Renal cortical epithelial cell (primary cell): ENCODE measurements at regions not wholly inside any gene's neighbourhood (a gene's known extent, or its start where the extent isn't known, plus 50 kb on each side); places are given as distances from the start of the nearest gene placed in this dataset.

Experiments used
- DNase-seq: peaks from one replicate; pipeline ENCODE4 v3.0.0-alpha.2; 2011; ENCODE audit warnings: low read depth

DNA sequence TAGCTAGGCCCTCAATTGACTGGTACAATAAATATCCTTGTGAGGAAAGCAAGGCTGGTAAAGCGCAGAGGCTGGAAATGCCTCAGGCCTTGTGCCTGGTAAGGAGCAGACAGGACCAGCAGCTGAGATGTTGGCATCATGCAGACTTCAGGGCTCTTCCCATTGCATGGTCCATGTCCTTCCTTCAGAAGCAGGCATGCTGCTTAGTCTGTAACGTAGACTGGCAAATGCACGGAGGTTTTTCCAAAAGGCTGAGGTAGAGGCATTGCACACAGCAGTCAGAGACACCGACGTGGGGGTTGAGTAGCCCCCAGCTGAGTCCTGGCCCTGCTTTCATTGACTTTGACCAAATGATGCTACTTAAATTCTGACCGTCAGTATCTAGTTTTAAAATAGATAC is 87.1 kb downstream of the ADRB2 start:
- DNase-seq, result no peak

DNA sequence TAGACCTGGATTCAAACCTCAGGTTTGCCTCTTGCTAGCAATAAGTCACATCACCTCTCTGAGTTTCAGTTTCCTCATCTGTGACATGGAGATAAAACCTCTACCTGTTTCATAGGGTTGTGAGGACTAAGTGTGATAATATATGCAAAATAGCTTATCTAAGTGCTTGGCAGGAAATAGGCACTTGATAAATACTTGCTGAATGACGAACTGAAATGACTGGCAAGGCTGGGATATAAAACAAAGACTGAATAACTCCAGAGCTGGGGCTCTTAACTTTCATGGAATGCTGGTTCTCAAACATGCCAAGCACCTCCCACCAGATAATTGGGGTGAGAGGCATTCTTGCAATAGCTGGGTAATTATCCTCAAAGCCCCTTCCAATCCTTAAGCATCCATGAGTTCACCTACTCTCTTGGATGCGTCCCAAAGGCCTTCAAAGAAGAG is 87.6 kb downstream of the ADRB2 start:
- peak; percentile 98 for DNase-seq

DNA sequence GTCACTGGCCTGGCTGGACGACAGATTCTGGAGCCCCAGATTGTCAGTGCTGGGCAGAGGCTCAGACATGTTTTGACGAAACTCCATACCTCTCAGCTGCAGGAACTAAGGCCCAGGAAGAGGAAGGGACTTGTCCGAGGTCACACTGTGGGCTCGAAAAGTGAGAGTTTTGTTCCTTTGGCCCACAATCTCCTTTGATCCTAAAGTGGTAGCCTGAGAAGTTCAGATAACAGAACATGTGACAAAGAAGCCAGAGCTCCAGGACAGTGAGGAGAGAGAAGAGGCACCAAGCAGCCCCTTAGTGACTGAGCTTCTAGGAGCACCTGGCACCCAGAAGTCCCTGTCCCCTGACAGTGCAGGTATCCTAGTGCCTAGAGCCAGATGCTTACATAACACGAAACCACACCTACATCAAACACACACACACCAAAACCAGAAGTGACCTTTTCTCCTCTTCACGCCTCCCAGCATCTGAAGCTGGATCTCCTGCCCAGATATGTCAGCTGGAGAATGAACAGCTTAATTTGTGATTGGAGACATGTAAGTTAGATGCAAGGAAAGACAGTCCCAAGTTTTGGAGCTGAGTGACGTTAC is 88.9 kb downstream of the ADRB2 start:
- DNase-seq, result no peak

DNA sequence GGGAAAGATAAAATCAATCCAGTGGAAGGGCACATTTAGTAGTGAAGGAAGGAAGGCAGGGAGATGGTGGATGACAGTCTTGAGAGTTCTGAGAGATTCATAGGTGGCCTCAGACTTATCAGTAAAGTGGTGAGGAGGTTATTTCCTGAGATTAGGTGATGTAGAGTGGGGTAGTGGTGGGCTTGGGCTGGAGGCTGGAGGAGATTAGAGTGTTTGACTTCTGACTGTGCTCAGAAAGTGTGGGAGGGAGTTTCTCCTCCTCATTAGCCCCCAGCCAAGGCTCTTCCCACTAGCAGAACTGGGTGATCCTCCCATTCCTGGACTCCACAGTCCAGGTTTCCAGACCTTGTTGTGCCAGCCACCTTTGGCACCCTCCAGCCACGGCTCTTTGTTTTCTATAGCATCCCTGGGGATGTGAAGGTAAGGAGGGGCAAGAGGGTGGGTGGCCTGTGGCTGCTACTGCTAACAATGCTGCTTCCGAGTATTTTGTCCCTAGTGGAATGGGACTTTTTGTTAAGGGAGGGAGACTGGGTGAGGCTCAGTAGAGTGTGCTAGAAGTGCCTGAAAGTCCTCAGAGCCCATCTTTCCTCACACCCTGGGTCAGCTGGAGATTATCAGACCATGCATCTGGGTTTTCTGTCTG is 94.4 kb downstream of the ADRB2 start:
- no peak for DNase-seq

DNA sequence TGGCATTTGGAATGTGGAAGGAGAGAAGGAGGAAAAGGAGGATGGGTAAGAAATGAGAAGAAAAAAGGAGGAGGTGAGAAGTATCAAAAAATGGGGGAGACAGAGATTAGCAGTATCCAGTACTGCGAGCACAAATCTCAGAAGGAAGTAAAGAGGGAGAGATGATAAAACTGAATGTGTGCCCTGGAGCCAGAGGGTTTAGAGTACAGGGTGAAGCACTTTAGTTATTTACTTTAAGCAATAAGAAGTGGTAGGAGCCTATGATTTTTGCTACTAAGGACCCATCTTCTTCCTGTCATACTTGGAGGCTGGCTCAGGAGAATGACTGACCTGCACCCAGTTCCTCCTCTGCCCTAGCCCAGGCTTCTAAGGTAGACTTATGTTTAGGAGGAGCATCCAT is 94.9 kb downstream of the ADRB2 start:
- no peak for DNase-seq

DNA sequence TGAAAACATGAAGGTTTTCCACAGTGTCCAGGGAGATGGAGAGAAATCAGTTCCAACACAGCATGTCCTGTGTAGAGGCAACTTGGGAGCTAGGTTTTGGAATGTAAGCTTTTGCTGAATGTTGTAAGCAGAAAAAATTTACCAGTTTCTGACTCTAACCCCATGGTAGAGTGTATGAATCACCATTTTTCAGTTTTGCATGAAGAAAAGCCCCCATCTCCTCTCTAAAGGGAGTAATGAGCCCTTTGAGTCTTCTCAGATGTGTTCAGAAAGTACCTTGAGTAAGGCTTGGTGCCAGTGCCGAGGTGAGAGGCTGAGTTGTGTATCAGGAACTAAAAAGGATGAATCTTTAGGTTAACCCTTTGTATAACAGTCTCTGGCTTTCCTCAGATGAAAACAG is 96.2 kb downstream of the ADRB2 start:
- no peak for DNase-seq

DNA sequence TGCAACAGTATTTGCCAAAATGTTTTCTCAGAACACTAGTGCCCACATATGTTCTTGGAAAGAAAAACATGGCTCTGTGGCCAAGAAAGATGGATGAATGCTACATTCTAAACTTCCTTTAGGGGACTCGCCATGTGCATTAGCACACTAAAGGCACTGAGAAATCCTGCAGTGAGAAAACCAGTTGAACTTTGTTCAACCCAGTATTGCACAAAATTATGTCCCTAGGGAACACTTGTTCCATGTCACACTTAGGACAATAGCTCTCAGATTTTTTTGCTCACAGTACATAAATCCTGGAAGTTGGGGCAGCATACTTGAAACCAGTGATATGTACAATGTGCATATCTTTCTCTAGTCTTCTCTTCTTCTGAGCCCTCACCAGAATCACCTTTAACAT is 96.6 kb downstream of the ADRB2 start:
- DNase-seq, result no peak

DNA sequence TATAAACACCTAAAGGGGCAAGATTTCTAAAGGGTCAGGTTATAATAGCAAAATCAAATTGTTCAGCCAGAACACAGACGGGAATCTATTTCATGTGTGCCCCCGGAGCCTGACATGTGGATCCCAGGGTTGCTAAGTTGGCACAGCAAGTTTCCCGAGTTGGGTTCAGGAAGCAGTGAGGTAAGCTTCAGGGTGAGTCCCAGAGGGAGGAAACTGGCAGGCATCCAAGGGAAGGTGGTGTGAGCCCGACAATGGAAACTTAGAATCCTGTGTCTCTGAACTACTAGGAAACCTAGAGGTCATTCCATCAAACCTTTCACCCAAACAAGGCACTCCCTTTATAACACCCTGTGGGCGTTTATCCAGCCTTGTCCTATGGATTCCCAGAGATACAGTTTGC is 98.4 kb downstream of the ADRB2 start:
- DNase-seq, result no peak

DNA sequence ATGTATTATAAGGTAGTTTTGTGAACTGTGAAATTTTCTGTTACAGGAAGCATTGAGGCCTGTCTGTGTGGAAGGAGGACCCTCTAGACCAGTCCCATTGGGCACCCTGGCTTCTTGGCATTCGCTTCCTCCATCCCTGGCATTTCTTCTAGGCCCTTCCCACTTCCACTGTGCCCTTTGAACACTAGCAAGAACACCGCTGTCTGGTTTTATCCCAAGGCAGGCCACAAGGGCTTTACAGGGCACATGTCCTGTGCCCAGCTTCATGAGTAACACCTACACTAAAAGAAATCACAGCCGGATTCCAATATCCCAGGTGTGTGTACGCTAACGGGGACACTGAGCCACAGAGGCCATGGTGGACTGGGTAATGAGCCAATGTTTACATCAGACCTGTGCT is 99.8 kb downstream of the ADRB2 start:
- no peak for DNase-seq

DNA sequence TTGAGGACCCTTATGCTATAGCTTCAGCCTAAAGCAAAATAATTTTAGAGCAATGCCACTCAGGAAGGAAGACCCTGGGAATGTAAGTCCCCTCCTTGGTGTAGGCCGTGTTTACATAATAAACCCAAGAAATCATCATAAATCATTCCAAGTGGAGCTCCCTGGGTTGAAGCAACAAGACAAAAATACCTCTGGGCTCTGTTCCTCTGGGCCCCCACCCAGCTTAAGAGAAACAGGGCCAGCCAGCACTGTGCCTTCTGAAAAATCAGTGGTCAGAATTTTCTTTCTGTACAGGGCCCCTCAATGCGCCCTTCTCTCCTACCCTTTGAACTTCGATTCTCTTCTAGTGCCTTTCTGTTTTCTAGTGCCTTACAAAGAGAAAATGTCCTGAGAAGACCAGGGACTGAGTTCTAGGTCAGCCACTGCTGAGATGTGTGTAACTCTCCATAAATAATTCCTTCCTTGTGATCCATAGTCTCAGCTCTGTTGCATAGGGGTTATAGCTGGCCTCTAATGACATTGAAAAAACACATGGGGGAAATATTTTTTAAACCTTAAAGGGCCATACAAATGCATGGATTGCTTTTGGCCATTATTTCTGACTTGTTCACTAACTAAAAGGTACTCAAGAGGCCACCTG is 101.0 kb downstream of the ADRB2 start:
- no peak for DNase-seq

DNA sequence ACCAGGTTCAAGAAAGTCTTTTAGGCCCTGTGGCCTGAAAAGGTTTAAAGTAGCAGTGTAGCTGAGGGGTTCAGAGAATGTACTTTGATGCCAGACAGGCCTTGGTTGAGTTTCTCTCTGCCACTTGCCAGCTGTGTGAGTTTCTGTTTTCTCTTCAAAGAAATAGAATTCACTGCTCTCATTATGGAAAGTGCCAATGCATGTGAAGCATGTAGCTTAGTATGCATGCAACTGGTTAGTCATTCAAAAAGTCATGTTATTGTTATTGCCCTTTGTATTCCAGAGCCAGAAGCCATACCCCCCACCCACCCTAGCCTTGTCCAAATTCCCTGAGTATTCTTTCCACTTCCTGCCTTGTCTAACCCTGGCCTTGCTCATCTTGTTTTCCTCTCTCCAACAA is 101.7 kb downstream of the ADRB2 start:
- DNase-seq, result peak; percentile 54

DNA sequence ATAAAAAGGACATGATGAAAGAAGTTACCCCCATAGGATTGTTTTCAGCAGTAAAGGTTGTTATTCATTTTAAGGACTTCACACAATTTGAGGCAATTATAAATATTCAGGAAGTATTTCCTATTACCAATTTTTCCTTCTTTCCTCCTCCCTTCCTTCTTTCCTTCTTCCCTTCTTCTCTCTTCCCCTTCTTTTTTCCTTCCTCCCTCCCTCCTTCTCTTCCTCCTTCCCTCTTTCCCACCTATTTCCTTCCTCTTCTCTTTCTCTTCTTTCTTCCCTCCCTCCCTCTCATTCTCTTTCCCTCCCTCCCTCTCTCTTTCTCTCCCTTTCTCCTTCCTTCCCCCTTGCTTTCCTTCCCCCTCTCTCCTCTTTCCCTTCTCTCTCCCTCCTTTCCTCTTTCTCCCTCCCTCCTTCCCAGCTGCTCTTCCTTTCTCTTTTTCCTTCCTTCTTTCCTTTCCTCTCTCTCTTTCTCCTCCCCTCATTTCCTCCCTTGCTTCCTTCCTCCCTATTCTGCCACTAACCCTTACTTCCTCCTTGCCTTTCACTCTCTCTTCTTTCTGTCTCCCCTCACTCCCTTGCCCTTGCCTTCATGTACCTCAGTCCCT is 105.1 kb downstream of the ADRB2 start:
- DNase-seq, result no peak

DNA sequence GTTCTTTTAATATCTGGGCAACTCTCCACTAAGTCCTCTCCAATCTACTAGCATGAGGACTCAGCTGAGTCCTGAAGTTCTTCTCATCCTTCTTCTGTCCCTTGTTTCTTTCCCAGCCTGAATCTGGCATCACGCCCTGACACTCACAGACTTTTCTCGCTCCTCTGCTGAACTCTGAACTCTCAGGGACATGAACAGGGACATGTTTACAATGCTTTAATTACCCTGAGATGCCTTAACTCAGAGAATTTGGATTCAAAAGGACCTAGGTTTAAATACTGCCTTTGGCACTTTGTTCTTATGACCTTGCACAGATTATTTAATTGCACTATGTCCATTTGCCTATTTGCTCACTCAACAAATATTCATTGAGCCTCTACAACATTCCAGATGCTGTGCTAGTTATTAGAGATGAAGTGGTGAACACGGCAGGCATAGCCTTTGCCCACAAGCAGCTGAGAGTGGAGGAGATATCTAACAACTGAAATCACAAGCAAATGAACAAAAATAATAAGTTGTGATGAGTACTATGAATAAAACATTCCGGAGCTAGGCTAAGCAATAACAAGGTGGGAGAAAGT is 106.0 kb downstream of the ADRB2 start:
- DNase-seq, result no peak

DNA sequence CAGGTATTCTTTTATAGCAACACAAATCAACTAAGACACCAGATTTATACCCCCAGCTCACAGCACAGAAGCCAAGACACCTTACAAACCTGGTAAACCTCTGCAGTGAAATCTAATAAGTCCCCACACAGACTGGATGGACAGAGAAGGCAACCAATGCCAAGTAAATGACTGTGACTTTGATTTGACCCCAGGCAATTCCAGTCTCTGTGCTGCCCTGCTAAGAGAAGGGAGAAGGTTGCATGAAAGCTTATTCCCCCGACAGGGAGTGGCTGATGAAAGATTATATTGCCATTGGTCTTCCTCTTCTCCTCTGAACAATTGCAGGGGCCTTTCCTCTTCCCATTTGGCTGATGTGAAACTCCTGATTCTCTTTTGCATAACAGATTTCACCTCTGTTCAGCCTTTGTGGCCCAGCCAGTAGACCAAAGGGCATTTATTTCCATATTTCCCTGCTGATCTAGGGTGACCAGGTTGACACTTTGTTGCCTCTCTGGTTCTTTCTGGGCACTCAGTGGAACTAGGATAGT is 107.6 kb downstream of the ADRB2 start:
- no peak for DNase-seq

DNA sequence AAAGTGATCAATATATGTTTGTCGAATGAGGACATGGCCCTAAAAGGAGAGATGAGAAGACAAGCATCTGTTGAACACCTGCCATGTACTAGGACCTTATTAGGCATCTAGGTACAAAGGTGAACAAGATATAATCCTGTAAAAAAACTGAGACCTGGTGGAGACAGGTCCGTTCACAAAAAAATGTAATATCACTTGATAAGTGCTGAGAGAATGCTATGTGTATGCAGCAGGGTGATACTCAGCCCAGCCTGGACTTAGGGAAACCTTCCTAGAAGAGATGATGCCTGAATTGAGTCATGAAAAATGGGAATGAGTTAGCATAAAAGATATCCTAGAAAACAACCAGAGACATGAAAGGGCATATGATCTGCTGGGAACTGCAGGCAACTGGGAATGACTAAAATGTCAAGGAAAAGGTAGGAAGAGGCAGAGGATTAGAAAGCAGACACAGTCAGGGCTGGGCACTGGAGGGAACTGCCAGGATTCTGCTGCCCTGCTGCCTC is 108.5 kb downstream of the ADRB2 start:
- no peak for DNase-seq

DNA sequence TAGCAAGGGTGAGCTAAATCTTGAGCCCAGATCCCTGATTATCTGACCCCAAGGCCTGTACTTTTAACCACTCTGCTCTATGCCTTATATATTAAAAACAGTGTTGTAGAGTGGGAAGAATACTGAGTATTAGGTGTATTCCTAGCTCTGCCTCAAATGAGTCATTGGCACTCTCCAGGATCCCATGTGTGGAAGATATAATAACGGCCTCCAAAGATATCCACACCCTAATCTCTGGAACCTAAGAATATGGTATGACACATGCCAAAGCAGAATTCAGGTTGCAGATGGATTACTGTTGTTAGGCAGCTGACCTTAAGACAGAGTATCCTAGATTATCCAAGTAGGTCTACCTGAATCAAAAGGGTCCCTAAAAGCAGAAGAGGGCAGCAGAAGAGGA is 110.8 kb downstream of the ADRB2 start:
- DNase-seq, result no peak

DNA sequence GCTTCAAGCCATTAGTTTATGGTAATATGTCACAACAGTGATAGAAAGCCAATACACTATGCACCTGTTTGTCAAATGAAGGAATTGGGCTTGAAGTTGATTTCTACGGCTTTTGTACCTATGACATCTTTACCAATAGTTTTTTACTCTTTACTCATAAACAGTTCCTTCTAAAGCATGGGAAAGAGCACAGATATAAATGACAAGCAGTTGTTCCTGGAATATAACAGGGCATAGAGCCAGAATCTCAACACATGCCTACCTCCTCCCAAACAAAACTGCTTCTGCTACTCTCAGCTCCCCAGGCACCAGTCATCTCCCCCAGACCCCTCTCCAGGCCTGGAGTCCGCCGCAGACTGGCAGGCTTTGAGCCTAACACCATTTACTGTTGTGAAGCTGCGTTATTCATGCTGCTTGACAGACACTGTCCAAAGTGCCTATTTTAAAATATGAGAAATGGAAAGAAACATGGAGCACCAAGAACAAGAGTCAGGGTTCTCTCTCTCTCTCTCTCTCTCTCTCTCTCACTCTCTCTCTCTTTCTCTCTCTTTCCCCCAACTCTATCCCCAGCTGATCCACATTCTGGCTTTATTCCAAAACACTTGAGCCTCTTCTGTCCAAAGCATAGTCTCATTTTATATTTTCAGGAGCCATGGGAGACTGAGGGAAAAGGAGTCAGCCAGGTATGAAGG is 111.6 kb downstream of the ADRB2 start:
- DNase-seq, result no peak

DNA sequence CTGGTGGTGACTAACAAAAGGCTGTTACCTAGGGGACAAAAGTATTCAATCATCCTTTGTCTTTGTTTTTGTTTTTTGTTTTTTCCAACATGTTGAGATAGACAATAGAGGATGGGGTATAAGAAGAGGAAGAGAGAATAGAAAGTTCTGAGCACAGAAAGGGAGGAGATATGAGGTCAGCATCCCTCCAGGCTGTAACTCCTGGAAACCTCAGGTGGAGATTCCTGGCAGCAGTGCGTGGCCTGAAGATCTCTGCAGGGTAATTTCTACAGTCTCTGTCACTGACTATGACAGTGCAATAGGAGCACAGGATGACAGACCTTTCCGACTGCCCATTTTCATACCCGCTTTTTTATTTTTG is 112.1 kb downstream of the ADRB2 start:
- DNase-seq, result no peak

DNA sequence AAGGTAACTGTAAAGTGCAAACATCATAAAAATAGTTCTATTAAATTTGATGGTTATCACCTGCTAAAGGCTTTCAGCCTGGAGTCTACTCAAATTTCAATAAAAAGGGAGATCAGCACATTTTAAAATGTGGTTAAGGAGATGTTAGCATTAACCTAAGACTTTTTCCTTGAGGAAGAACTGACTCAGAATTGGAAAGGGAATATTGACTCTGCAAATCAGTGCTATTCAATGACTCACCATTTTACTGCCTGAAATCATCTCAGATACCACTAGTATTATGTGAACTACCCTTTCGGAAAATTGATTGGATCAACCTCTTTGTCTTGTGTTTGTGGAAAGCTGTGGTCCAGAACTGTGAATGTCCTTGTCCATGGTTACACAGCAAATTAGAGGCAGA is 113.3 kb downstream of the ADRB2 start:
- DNase-seq, result peak; percentile 82

DNA sequence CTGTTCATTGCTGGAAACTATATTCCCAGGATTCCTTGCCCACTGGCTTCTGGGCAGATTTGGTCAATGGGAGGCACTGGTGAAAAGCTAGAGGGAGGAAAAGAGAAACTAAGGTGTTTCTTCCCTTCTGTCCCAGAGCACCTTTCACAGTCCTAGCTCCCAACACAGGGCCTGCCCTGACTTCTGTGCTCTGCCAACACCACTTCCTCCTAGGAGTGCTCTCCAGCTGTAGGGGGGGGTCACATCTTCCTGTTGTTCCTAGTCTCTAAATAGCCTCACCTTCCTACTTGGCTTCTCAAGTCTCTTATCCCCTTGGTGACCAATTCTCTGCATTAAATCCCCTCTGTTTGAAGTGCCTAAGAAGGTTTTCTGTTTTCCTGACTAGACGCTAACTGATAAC is 115.4 kb downstream of the ADRB2 start:
- no peak for DNase-seq

DNA sequence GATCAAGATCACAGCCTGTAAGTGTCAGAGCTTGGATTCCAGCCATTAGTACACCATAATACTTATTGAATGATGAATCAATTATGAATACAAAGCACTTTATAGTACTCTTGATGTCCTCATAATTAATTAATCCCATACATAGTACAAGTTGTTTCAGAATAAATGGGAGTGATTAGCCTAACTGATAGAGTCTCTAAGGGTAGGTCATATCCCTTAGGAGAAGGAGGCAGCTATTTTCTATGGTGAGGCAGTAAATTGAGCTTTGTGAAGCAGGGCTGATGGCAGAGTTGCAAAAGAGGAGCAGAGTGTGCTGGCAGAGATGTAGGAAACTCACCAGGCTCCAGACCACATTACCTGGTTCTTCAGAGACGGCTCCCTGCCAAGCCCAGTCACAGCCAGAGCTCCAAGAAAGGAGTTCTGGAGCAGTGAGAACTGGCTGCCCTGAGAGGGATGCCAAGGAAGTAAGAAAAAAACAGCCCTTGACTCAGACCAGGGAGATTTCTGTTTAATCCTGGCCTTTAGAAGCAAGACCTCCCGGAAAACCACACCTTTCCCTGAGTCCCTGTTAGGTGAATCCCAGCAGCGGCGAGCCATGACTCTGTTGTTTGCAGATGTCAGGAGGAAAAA is 112.9 kb downstream of the SH3TC2 start:
- peak; percentile 44 for DNase-seq
